C4-2B (cell line): ENCODE measurements at regions not wholly inside any gene's neighbourhood (a gene's known extent, or its start where the extent isn't known, plus 50 kb on each side); places are given as distances from the start of the nearest gene placed in this dataset.

Source experiments
- CTCF ChIP-seq: fragments of 450-650 bp; conservative IDR thresholded peaks from 2 replicates; pipeline ENCODE4 v1.5.1; 2017; ENCODE audit warnings: mild to moderate bottlenecking
- ZFX ChIP-seq: fragments of 450-650 bp; IDR thresholded peaks from 2 replicates; pipeline ENCODE4 v1.6.1; 2017

- TF ChIP-seq CTCF (no peak), ZFX (no peak)
Observed at GRCh38 chr2:123162400-123163016, 862.6 kb upstream of the CNTNAP5 start.
